WERI-Rb-1 (cell line): ENCODE measurements at regions not wholly inside any gene's neighbourhood (a gene's known extent, or its start where the extent isn't known, plus 50 kb on each side); places are given as distances from the start of the nearest gene placed in this dataset.

Source experiments
- DNase-seq: peaks from one replicate; pipeline ENCODE4 v3.0.0-alpha.2; 2020
- H3K27ac ChIP-seq: fragments of 250-450 bp; sonication (Bioruptor Pico); 2 replicates; pipeline ENCODE4 v1.5.1; 2020; ENCODE audit warnings: mild to moderate bottlenecking, moderate library complexity
- H3K27me3 ChIP-seq: fragments of 250-450 bp; sonication (Bioruptor Pico); 2 replicates; pipeline ENCODE4 v1.5.1; 2021; ENCODE audit warnings: mild to moderate bottlenecking, low read depth, moderate library complexity; ENCODE audit not compliant: insufficient read depth, severe bottlenecking
- H3K36me3 ChIP-seq: fragments of 250-450 bp; sonication (Bioruptor Pico); 2 replicates; pipeline ENCODE4 v1.5.1; 2020; ENCODE audit warnings: mild to moderate bottlenecking, moderate library complexity
- H3K4me3 ChIP-seq: 2 replicates; pipeline ENCODE4 v1.5.1; 2011; ENCODE audit warnings: low read depth, mild to moderate bottlenecking, control low read depth, low read length
- H3K9me3 ChIP-seq: fragments of 250-450 bp; sonication (Bioruptor Pico); 2 replicates; pipeline ENCODE4 v1.5.1; 2021; ENCODE audit warnings: mild to moderate bottlenecking, moderate library complexity; ENCODE audit not compliant: severe bottlenecking
- CTCF ChIP-seq: IDR thresholded peaks from 2 replicates; pipeline ENCODE4 v1.5.1; 2011; ENCODE audit warnings: low read depth, mild to moderate bottlenecking, control low read depth, inconsistent platforms, low read length

- Histone ChIP-seq H3K9me3 (no peaks in the 10 kb centered on the region), H3K36me3 (no peaks in the 10 kb centered on the region), H3K27me3 (no peaks in the 10 kb centered on the region), H3K4me3 (no peak overlapping the region), H3K27ac (no peak overlapping the region)
- TF ChIP-seq CTCF: no peak
- no peak for DNase-seq
These were observed 202.2 kb downstream of the DNAJB9 start for GRCh38 chr7:108771853-108772252.

GRCh38 chr7:108777966-108778365 is 208.3 kb downstream of the DNAJB9 start:
- TF ChIP-seq CTCF: no peak
- H3K27ac ChIP-seq: no peak overlapping the region
- DNase-seq: no peak
- H3K9me3 ChIP-seq: no peaks in the 10 kb centered on the region
- H3K36me3 ChIP-seq: no peaks in the 10 kb centered on the region
- no peak overlapping the region for H3K4me3 ChIP-seq
- H3K27me3 ChIP-seq: no peaks in the 10 kb centered on the region

- Histone ChIP-seq H3K9me3 (no peaks in the 10 kb centered on the region), H3K36me3 (no peaks in the 10 kb centered on the region), H3K27ac (no peak overlapping the region), H3K4me3 (no peak overlapping the region), H3K27me3 (no peaks in the 10 kb centered on the region)
- DNase-seq: no peak
- TF ChIP-seq CTCF: no peak
These were observed 219.8 kb downstream of the DNAJB9 start for GRCh38 chr7:108789451-108789850.

- H3K36me3 ChIP-seq: no peaks in the 10 kb centered on the region
These were observed 224.8 kb downstream of the DNAJB9 start for GRCh38 chr7:108794466-108794865.

GRCh38 chr7:108802650-108803049 is 233.0 kb downstream of the DNAJB9 start:
- no peak overlapping the region for H3K4me3 ChIP-seq
- H3K27me3 ChIP-seq: no peaks in the 10 kb centered on the region
- no peaks in the 10 kb centered on the region for H3K9me3 ChIP-seq
- no peaks in the 10 kb centered on the region for H3K36me3 ChIP-seq
- no peak for DNase-seq
- TF ChIP-seq CTCF: no peak
- no peak overlapping the region for H3K27ac ChIP-seq

More at GRCh38 chr7:108794466-108794865, 224.8 kb downstream of the DNAJB9 start:
- no peaks in the 10 kb centered on the region for H3K9me3 ChIP-seq
- H3K4me3 ChIP-seq: no peak overlapping the region
- TF ChIP-seq CTCF: no peak
- no peaks in the 10 kb centered on the region for H3K27me3 ChIP-seq
- H3K27ac ChIP-seq: no peak overlapping the region
- no peak for DNase-seq

- TF ChIP-seq CTCF: peak; percentile 53
- Histone ChIP-seq H3K27ac (no peak overlapping the region), H3K4me3 (no peak overlapping the region), H3K36me3 (no peaks in the 10 kb centered on the region), H3K27me3 (no peaks in the 10 kb centered on the region), H3K9me3 (no peaks in the 10 kb centered on the region)
- DNase-seq: peak; percentile 18
These were observed 236.2 kb downstream of the DNAJB9 start for GRCh38 chr7:108805808-108806397.
